IMR-90 (cell line): ENCODE measurements at regions not wholly inside any gene's neighbourhood (a gene's known extent, or its start where the extent isn't known, plus 50 kb on each side); places are given as distances from the start of the nearest gene placed in this dataset.

Experiments used
- ATAC-seq: fragments of 200-7000 bp; cut with Tn5 transposase; 2 replicates; pipeline ENCODE4 v1.9.1; 2020; ENCODE audit warnings: low read depth, mild to moderate bottlenecking, moderate library complexity
- BruUV-seq: library from RNA; stranded (reverse); fragments of 400-500 nt; replicated peaks from 2 replicates; lab custom pipeline; 2021; lab: Mats Ljungman, UMichigan
- CTCF ChIA-PET: fragments of 300-600 bp; formaldehyde crosslinking; extraction: SDS; loops from one replicate; lab custom pipeline; 2021; ENCODE audit warnings: antibody characterized with exemption; lab: Yijun Ruan, JAX
- POLR2A ChIA-PET: fragments of 300-600 bp; sonication (Branson Sonifier 250); formaldehyde crosslinking; loops from one replicate; lab custom pipeline; 2022; ENCODE audit warnings: antibody characterized with exemption; ENCODE audit not compliant: unreplicated experiment; lab: Charles Lee
- DNase-seq: peaks from one replicate; pipeline ENCODE4 v3.0.0; 2013
- H2AFZ ChIP-seq: replicated peaks from 2 replicates; pipeline ENCODE3; 2013; ENCODE audit warnings: low read length, mild to moderate bottlenecking; ENCODE audit not compliant: poor library complexity
- H2AK5ac ChIP-seq: 2 replicates; pipeline ENCODE4 v1.6.1; 2013; ENCODE audit warnings: low read depth, low read length, inconsistent platforms
- H2AK9ac ChIP-seq: replicated peaks from 2 replicates; pipeline ENCODE3; 2013; ENCODE audit warnings: mild to moderate bottlenecking, low read depth, low read length, moderate library complexity; ENCODE audit not compliant: poor library complexity
- H2BK120ac ChIP-seq: 2 replicates; pipeline ENCODE4 v1.6.1; 2013; ENCODE audit warnings: low read depth, low read length, inconsistent platforms
- H2BK15ac ChIP-seq: 3 replicates; pipeline ENCODE4 v1.6.1; 2013; ENCODE audit warnings: low read depth, low read length, inconsistent platforms
- H2BK20ac ChIP-seq: 2 replicates; pipeline ENCODE4 v1.6.1; 2013; ENCODE audit warnings: low read depth, mild to moderate bottlenecking, inconsistent platforms, low read length, moderate library complexity
- H2BK5ac ChIP-seq: 2 replicates; pipeline ENCODE4 v1.6.1; 2013; ENCODE audit warnings: mild to moderate bottlenecking, low read depth, low read length, inconsistent platforms; ENCODE audit not compliant: poor library complexity, severe bottlenecking
- H3K14ac ChIP-seq: replicated peaks from 2 replicates; pipeline ENCODE4 v1.6.1; 2013; ENCODE audit warnings: low read depth, low read length, inconsistent platforms
- H3K18ac ChIP-seq: 2 replicates; pipeline ENCODE4 v1.6.1; 2013; ENCODE audit warnings: low read depth, low read length, control low read depth
- H3K23ac ChIP-seq: 2 replicates; pipeline ENCODE4 v1.6.1; 2013; ENCODE audit warnings: low read depth, low read length, inconsistent platforms
- H3K27ac ChIP-seq: 2 replicates; pipeline ENCODE4 v1.5.1; 2013; ENCODE audit warnings: mild to moderate bottlenecking, control low read depth, low read length; ENCODE audit not compliant: insufficient read depth
- H3K27me3 ChIP-seq: 2 replicates; pipeline ENCODE4 v1.6.1; 2013; ENCODE audit warnings: low read length; ENCODE audit not compliant: control insufficient read depth, insufficient read depth
- H3K36me3 ChIP-seq: 2 replicates; pipeline ENCODE4 v1.6.1; 2013; ENCODE audit warnings: low read length, mixed read lengths; ENCODE audit not compliant: control insufficient read depth, insufficient read depth
- H3K4ac ChIP-seq: 2 replicates; pipeline ENCODE4 v1.6.1; 2013; ENCODE audit warnings: low read depth, low read length, inconsistent platforms
- H3K4me1 ChIP-seq: 2 replicates; pipeline ENCODE4 v1.6.1; 2013; ENCODE audit warnings: low read length, mixed read lengths; ENCODE audit not compliant: control insufficient read depth, insufficient read depth
- H3K4me2 ChIP-seq: 2 replicates; pipeline ENCODE4 v1.6.1; 2013; ENCODE audit warnings: low read depth, mild to moderate bottlenecking, control low read depth, low read length, moderate library complexity
- H3K4me3 ChIP-seq: 2 replicates; pipeline ENCODE4 v1.5.1; 2013; ENCODE audit warnings: low read depth, mild to moderate bottlenecking, control low read depth, low read length, moderate library complexity; ENCODE audit not compliant: insufficient read depth
- H3K56ac ChIP-seq: 2 replicates; pipeline ENCODE4 v1.6.1; 2013; ENCODE audit warnings: low read length, inconsistent platforms; ENCODE audit not compliant: insufficient read depth; ENCODE audit errors: extremely low read depth
- H3K79me1 ChIP-seq, 2 experiments: 2 replicates each; pipeline ENCODE4 v1.6.1; 2013; ENCODE audit warnings: low read length in 2 of 2, inconsistent platforms in 1 of 2, low read depth in 1 of 2
- H3K9ac ChIP-seq: 2 replicates; pipeline ENCODE4 v1.6.1; 2013; ENCODE audit warnings: low read depth, low read length, control low read depth
- H3K9me1 ChIP-seq: 2 replicates; pipeline ENCODE4 v1.6.1; 2013; ENCODE audit warnings: low read length, inconsistent platforms; ENCODE audit not compliant: insufficient read depth
- H3K9me3 ChIP-seq: 2 replicates; pipeline ENCODE4 v1.6.1; 2013; ENCODE audit warnings: low read length; ENCODE audit not compliant: control insufficient read depth, insufficient read depth
- H4K20me1 ChIP-seq: 2 replicates; pipeline ENCODE4 v1.6.1; 2013; ENCODE audit warnings: low read length, inconsistent platforms; ENCODE audit not compliant: insufficient read depth
- H4K5ac ChIP-seq: 2 replicates; pipeline ENCODE4 v1.6.1; 2013; ENCODE audit warnings: mild to moderate bottlenecking, low read depth, low read length, control low read depth
- H4K8ac ChIP-seq, 2 experiments: 2 replicates each; pipeline ENCODE4 v1.6.1; 2013; ENCODE audit warnings: low read depth in 2 of 2, low read length in 2 of 2, control low read depth in 1 of 2, inconsistent platforms in 1 of 2
- H4K91ac ChIP-seq: 2 replicates; pipeline ENCODE4 v1.6.1; 2013; ENCODE audit warnings: low read depth, low read length, inconsistent platforms; ENCODE audit not compliant: insufficient read depth
- CEBPB ChIP-seq: IDR thresholded peaks from 2 replicates; pipeline ENCODE4 v1.6.1; 2012; ENCODE audit warnings: low read depth, low read length, improper control_type of control experiment
- FOS ChIP-seq: fragments of 150-350 bp; IDR thresholded peaks from 2 replicates; pipeline ENCODE4 v1.6.1; 2016; ENCODE audit warnings: low read depth, low read length
- MAFK ChIP-seq: IDR thresholded peaks from 2 replicates; pipeline ENCODE4 v1.6.1; 2012; ENCODE audit warnings: low read depth, low read length, improper control_type of control experiment
- NFE2L2 ChIP-seq: fragments of 150-350 bp; IDR thresholded peaks from 2 replicates; pipeline ENCODE4 v1.6.1; 2016; ENCODE audit warnings: low read depth, mild to moderate bottlenecking, low read length
- POLR2A ChIP-seq: IDR thresholded peaks from 2 replicates; pipeline ENCODE4 v1.6.1; 2012; ENCODE audit warnings: mild to moderate bottlenecking, low read depth, low read length
- RAD21 ChIP-seq: IDR thresholded peaks from 2 replicates; pipeline ENCODE4 v1.6.1; 2012; ENCODE audit warnings: low read length, improper control_type of control experiment
- RCOR1 ChIP-seq: IDR thresholded peaks from 2 replicates; pipeline ENCODE4 v1.6.1; 2012; ENCODE audit warnings: mild to moderate bottlenecking, low read length, improper control_type of control experiment; ENCODE audit not compliant: insufficient replicate concordance
- RFX5 ChIP-seq: IDR thresholded peaks from 2 replicates; pipeline ENCODE4 v1.8.0; 2012; ENCODE audit warnings: low read depth, mild to moderate bottlenecking, low read length, moderate library complexity
- SMC3 ChIP-seq: fragments of 150-350 bp; IDR thresholded peaks from 2 replicates; pipeline ENCODE4 v1.6.1; 2016; ENCODE audit warnings: low read depth, mild to moderate bottlenecking, antibody characterized with exemption, low read length, moderate library complexity
- WGBS, 2 experiments: methylation state at CpG; one replicate each; pipeline versions ENCODE4 v1.1.5 to v1.1.7; 2013; ENCODE audit warnings: missing lambda C conversion rate in 2 of 2; ENCODE audit not compliant: insufficient read length in 1 of 2; ENCODE audit errors: extremely low coverage in 2 of 2; 5-methylcytosine and 5-hydroxymethylcytosine counted together
- dilution Hi-C: fragments of 300-500 bp; cut with HindIII; formaldehyde crosslinking; loops from one replicate; pipeline ENCODE4 v1.14.3; 2018; ENCODE audit warnings: low sequenced_read_pairs; ENCODE audit not compliant: unreplicated experiment
- in situ Hi-C: fragments of 300-500 bp; cut with MboI; formaldehyde crosslinking; loops from 3 replicates; pipeline ENCODE4 v1.14.3; 2019; ENCODE audit warnings: low sequenced_read_pairs, inconsistent platforms, mixed read lengths
- intact Hi-C: fragments of 100-400 bp; cut with micrococcal nuclease; formaldehyde crosslinking; loops from 2 replicates; pipeline ENCODE4 v1.10.0; 2022
- TF ChIP-seq, protein P1 (sequence below): fragments of 150-350 bp; IDR thresholded peaks from 2 replicates; pipeline ENCODE4 v1.6.1; 2017; ENCODE audit warnings: mild to moderate bottlenecking, antibody characterized with exemption, low read length, low read depth
- TF ChIP-seq, protein P2 (sequence below): fragments of 150-350 bp; IDR thresholded peaks from 2 replicates; pipeline ENCODE4 v1.6.1; 2016; ENCODE audit warnings: low read depth, mild to moderate bottlenecking, low read length, moderate library complexity, borderline replicate concordance

DNA sequence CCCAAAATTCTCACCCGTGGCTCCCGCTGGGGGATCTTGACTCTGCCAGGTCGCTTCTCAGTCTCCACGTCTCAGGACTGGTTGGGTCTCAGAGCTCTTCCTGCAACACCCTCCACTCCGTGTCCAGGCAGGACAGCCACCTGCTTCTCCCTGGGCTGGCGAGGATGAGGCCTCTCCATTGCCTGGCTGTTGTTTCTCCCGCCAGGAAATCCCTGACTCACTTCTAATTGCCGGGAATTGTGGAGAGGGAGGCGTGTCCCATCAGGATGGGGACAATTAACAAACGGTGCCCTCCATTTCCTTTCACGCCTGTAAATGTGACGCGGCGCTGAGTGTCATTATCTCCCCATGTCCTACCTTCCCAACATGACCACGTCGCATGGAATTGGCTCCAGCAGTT, 204.5 kb downstream of the RBFOX3 start:
- H3K4me1 ChIP-seq, result no peaks in the 10 kb centered on the region
- no peaks in the 10 kb centered on the region for H3K79me1 ChIP-seq
- H3K27ac ChIP-seq, result no peak overlapping the region
- no peak overlapping the region for H2AK9ac ChIP-seq
- no peak overlapping the region for H3K4ac ChIP-seq
- dilution Hi-C loops (no loop called here), in situ Hi-C loops (no loop called here), intact Hi-C loops (no loop called here)
- POLR2A ChIA-PET, result no interaction called here
- H2AFZ ChIP-seq, result no peak overlapping the region
- H3K27me3 ChIP-seq, result peaks cover 31% of the 10 kb centered on the region
- TF ChIP-seq FOS (no peak), RFX5 (no peak), RAD21 (no peak), MAFK (no peak), CEBPB (no peak), POLR2A (no peak), NFE2L2 (no peak), RCOR1 (no peak), SMC3 (no peak)
- TF ChIP-seq, protein P1, sequence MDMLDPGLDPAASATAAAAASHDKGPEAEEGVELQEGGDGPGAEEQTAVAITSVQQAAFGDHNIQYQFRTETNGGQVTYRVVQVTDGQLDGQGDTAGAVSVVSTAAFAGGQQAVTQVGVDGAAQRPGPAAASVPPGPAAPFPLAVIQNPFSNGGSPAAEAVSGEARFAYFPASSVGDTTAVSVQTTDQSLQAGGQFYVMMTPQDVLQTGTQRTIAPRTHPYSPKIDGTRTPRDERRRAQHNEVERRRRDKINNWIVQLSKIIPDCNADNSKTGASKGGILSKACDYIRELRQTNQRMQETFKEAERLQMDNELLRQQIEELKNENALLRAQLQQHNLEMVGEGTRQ, result no peak
- TF ChIP-seq, protein P2, sequence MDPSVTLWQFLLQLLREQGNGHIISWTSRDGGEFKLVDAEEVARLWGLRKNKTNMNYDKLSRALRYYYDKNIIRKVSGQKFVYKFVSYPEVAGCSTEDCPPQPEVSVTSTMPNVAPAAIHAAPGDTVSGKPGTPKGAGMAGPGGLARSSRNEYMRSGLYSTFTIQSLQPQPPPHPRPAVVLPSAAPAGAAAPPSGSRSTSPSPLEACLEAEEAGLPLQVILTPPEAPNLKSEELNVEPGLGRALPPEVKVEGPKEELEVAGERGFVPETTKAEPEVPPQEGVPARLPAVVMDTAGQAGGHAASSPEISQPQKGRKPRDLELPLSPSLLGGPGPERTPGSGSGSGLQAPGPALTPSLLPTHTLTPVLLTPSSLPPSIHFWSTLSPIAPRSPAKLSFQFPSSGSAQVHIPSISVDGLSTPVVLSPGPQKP, result no peak
- DNase-seq (no peak), ATAC-seq (no peak)
- CTCF ChIA-PET, result no interaction called here
- H2BK120ac ChIP-seq, result no peak overlapping the region
- no peak overlapping the region for H2BK15ac ChIP-seq
- H2AK5ac ChIP-seq, result no peak overlapping the region
- no peak overlapping the region for H4K5ac ChIP-seq
- no peak overlapping the region for H3K4me3 ChIP-seq
- no peak overlapping the region for H3K18ac ChIP-seq
- no peak overlapping the region for H3K9ac ChIP-seq
- H3K4me2 ChIP-seq, result no peak overlapping the region
- H4K20me1 ChIP-seq, result no peaks in the 10 kb centered on the region
- H3K56ac ChIP-seq, result no peak overlapping the region
- no peak overlapping the region for H2BK5ac ChIP-seq
- no TSS peak for BruUV-seq
- H3K23ac ChIP-seq, result no peak overlapping the region
- no peak overlapping the region for H3K14ac ChIP-seq
- H3K36me3 ChIP-seq, result no peaks in the 10 kb centered on the region
- no peak overlapping the region for H2BK20ac ChIP-seq
- peaks cover 2% of the 10 kb centered on the region; the same call in 1 of the 2 replicates for H3K9me3 ChIP-seq
- WGBS, 2 experiments, result 52% methylated on average over 3 of the region's 16 CpGs; no CpG with 5 or more reads in 1 of the 2 experiments
- no peaks in the 10 kb centered on the region for H3K9me1 ChIP-seq
- no peak overlapping the region for H4K8ac ChIP-seq
- no peak overlapping the region for H4K91ac ChIP-seq
